Epithelial cell of proximal tubule (primary cell): ENCODE measurements at regions not wholly inside any gene's neighbourhood (a gene's known extent, or its start where the extent isn't known, plus 50 kb on each side); places are given as distances from the start of the nearest gene placed in this dataset.

Experiments used
- DNase-seq: peaks from one replicate; pipeline ENCODE4 v3.0.0-alpha.2; 2011; ENCODE audit warnings: low read depth
- H3K4me3 ChIP-seq: 2 replicates; pipeline ENCODE4 v1.5.1; 2011; ENCODE audit warnings: low read depth, mild to moderate bottlenecking, low read length
- CTCF ChIP-seq: conservative IDR thresholded peaks from 2 replicates; pipeline ENCODE4 v1.5.1; 2012; ENCODE audit warnings: low read depth, mild to moderate bottlenecking, low read length

- H3K4me3 ChIP-seq: no peak overlapping the region
- no peak for DNase-seq
- no peak for TF ChIP-seq CTCF
These were observed 822.4 kb downstream of the PCDH18 start for GRCh38 chr4:136709897-136710296.

GRCh38 chr4:136706942-136707341, 825.4 kb downstream of the PCDH18 start:
- H3K4me3 ChIP-seq: no peak overlapping the region
- peak; percentile 13 for DNase-seq
- no peak for TF ChIP-seq CTCF

GRCh38 chr4:136699905-136700304, 832.4 kb downstream of the PCDH18 start:
- no peak overlapping the region for H3K4me3 ChIP-seq
- TF ChIP-seq CTCF: no peak
- no peak for DNase-seq

- no peak for DNase-seq
- TF ChIP-seq CTCF: no peak
- H3K4me3 ChIP-seq: no peak overlapping the region
These were observed 840.7 kb downstream of the PCDH18 start for GRCh38 chr4:136691607-136692006.

GRCh38 chr4:136690360-136690759, 841.9 kb downstream of the PCDH18 start:
- TF ChIP-seq CTCF: no peak
- DNase-seq: no peak
- no peak overlapping the region for H3K4me3 ChIP-seq

- no peak for TF ChIP-seq CTCF
- no peak overlapping the region for H3K4me3 ChIP-seq
- DNase-seq: no peak
These were observed 844.7 kb downstream of the PCDH18 start for GRCh38 chr4:136687596-136687995.

- no peak overlapping the region for H3K4me3 ChIP-seq
- DNase-seq: no peak
- peak; percentile 51 for TF ChIP-seq CTCF
These were observed 845.2 kb downstream of the PCDH18 start for GRCh38 chr4:136687118-136687517.
